Left ventricle myocardium inferior (tissue), 1 donor: ENCODE measurements at regions not wholly inside any gene's neighbourhood (a gene's known extent, or its start where the extent isn't known, plus 50 kb on each side); places are given as distances from the start of the nearest gene placed in this dataset.

Experiments used
- DNase-seq: peaks from one replicate; pipeline ENCODE4 v3.0.0-alpha.2; 2020
- H3K27ac ChIP-seq: fragments of 200-600 bp; replicated peaks from 2 replicates; pipeline ENCODE4 v1.8.0; 2021
- H3K27me3 ChIP-seq: fragments of 200-600 bp; 2 replicates; pipeline ENCODE4 v1.8.0; 2021; ENCODE audit warnings: low read depth
- H3K36me3 ChIP-seq: fragments of 200-600 bp; 2 replicates; pipeline ENCODE4 v1.8.0; 2021
- H3K4me1 ChIP-seq: fragments of 200-600 bp; 2 replicates; pipeline ENCODE4 v1.8.0; 2021
- H3K4me3 ChIP-seq: fragments of 200-600 bp; 2 replicates; pipeline ENCODE4 v1.8.0; 2021; ENCODE audit warnings: mild to moderate bottlenecking, moderate library complexity
- H3K9me3 ChIP-seq: fragments of 200-600 bp; replicated peaks from 2 replicates; pipeline ENCODE4 v1.8.0; 2021
- CTCF ChIP-seq: fragments of 200-600 bp; IDR thresholded peaks from 2 replicates; pipeline ENCODE4 v1.8.0; 2021; ENCODE audit warnings: antibody characterized with exemption, mild to moderate bottlenecking, borderline replicate concordance
- intact Hi-C: fragments of 100-400 bp; cut with micrococcal nuclease; formaldehyde crosslinking; loops from one replicate; pipeline ENCODE4 v1.11.0; 2022
- donor health status: DM: no; HTN: yes; CAD: no; lungs with severe emphysema.

- TF ChIP-seq CTCF = no peak
- DNase-seq = no peak
- Histone ChIP-seq H3K4me3 (no peak overlapping the region), H3K27ac (no peak overlapping the region), H3K9me3 (no peaks in the 10 kb centered on the region), H3K36me3 (no peaks in the 10 kb centered on the region), H3K27me3 (no peaks in the 10 kb centered on the region), H3K4me1 (no peaks in the 10 kb centered on the region)
- intact Hi-C loops = no loop called here
Measured at GRCh38 chr2:209044307-209044706, 379.5 kb upstream of the MAP2 start.

- no peak for TF ChIP-seq CTCF
- Histone ChIP-seq H3K4me3 (no peak overlapping the region), H3K4me1 (no peaks in the 10 kb centered on the region), H3K27ac (no peak overlapping the region), H3K36me3 (no peaks in the 10 kb centered on the region), H3K9me3 (no peaks in the 10 kb centered on the region), H3K27me3 (no peaks in the 10 kb centered on the region)
- intact Hi-C loops = no loop called here
- DNase-seq = no peak
Measured at GRCh38 chr2:209046163-209046562, 377.7 kb upstream of the MAP2 start.

- peaks cover 5% of the 10 kb centered on the region for H3K9me3 ChIP-seq
- no peak overlapping the region for H3K4me3 ChIP-seq
- TF ChIP-seq CTCF = no peak
- no peaks in the 10 kb centered on the region for H3K27me3 ChIP-seq
- H3K36me3 ChIP-seq = no peaks in the 10 kb centered on the region
- no peak overlapping the region for H3K27ac ChIP-seq
- intact Hi-C loops = no loop called here
- H3K4me1 ChIP-seq = no peaks in the 10 kb centered on the region
- DNase-seq = no peak
Measured at GRCh38 chr2:209049608-209050007, 374.2 kb upstream of the MAP2 start.

- Histone ChIP-seq H3K27ac (no peak overlapping the region), H3K36me3 (no peaks in the 10 kb centered on the region), H3K27me3 (no peaks in the 10 kb centered on the region), H3K4me1 (no peaks in the 10 kb centered on the region), H3K9me3 (peaks cover 22% of the 10 kb centered on the region), H3K4me3 (no peak overlapping the region)
- intact Hi-C loops = no loop called here
- no peak for DNase-seq
- no peak for TF ChIP-seq CTCF
Measured at GRCh38 chr2:209062210-209062609, 361.6 kb upstream of the MAP2 start.

- no peak overlapping the region for H3K4me3 ChIP-seq
- H3K27me3 ChIP-seq = no peaks in the 10 kb centered on the region
- no peak overlapping the region for H3K27ac ChIP-seq
- H3K9me3 ChIP-seq = no peaks in the 10 kb centered on the region
- intact Hi-C loops = no loop called here
- no peaks in the 10 kb centered on the region for H3K4me1 ChIP-seq
- no peaks in the 10 kb centered on the region for H3K36me3 ChIP-seq
- TF ChIP-seq CTCF = no peak
- no peak for DNase-seq
Measured at GRCh38 chr2:209070262-209070661, 353.6 kb upstream of the MAP2 start.

- TF ChIP-seq CTCF = no peak
- no peak for DNase-seq
- Histone ChIP-seq H3K4me3 (no peak overlapping the region), H3K27me3 (no peaks in the 10 kb centered on the region), H3K36me3 (no peaks in the 10 kb centered on the region), H3K4me1 (no peaks in the 10 kb centered on the region), H3K27ac (no peak overlapping the region), H3K9me3 (peaks cover 6% of the 10 kb centered on the region)
- intact Hi-C loops = no loop called here
Measured at GRCh38 chr2:209073151-209073550, 350.7 kb upstream of the MAP2 start.
